Type B pancreatic cell (in vitro differentiated cells): ENCODE measurements at regions not wholly inside any gene's neighbourhood (a gene's known extent, or its start where the extent isn't known, plus 50 kb on each side); places are given as distances from the start of the nearest gene placed in this dataset.

Experiments
- DNase-seq: peaks from one replicate; pipeline ENCODE4 v3.0.0; 2021; ENCODE audit warnings: mixed read lengths; ENCODE audit not compliant: unreplicated experiment; ENCODE audit errors: extremely low spot score
- H3K27ac Mint-ChIP-seq: 2 replicates; pipeline ENCODE4 v1.8.0; 2021; ENCODE audit warnings: mild to moderate bottlenecking, mixed read lengths
- H3K27me3 Mint-ChIP-seq: 2 replicates; pipeline ENCODE4 v1.8.0; 2021; ENCODE audit warnings: mixed read lengths
- H3K36me3 Mint-ChIP-seq: 2 replicates; pipeline ENCODE4 v1.8.0; 2021; ENCODE audit warnings: mixed read lengths
- H3K4me1 Mint-ChIP-seq: one replicate; pipeline ENCODE4 v1.8.0; 2021; ENCODE audit warnings: mixed read lengths; ENCODE audit not compliant: unreplicated experiment
- H3K4me3 Mint-ChIP-seq: 2 replicates; pipeline ENCODE4 v1.8.0; 2021; ENCODE audit warnings: mild to moderate bottlenecking, mixed read lengths
- H3K9me3 Mint-ChIP-seq: 2 replicates; pipeline ENCODE4 v1.8.0; 2021; ENCODE audit warnings: mixed read lengths
- TF ChIP-seq, protein P1 (sequence below): fragments of 200-600 bp; sonication (generic); conservative IDR thresholded peaks from 2 replicates; pipeline ENCODE4 v1.5.0; 2021; ENCODE audit warnings: antibody characterized with exemption, mild to moderate bottlenecking

DNA sequence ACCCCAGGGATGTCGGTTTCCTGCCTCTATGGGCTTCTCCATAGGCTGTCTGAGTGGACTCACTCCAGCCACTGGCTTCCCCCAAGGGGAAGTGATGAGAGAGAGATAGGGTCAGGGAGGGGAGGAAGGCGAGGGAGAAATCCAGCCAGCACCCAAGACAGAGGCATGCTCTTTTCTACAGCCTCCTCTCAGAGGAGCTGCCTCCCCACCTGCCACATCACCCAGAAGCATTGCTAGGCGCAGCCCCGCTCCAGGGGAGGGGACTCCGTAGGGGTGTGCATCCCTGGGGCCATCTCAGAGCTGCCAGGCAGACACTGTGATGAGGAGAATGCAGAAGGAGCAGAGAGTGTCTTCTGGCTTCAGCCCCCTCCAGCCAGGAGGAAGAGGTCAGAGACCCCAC is 109.5 kb upstream of the NKX1-1 start:
- no peak for DNase-seq
- TF ChIP-seq, protein P1, sequence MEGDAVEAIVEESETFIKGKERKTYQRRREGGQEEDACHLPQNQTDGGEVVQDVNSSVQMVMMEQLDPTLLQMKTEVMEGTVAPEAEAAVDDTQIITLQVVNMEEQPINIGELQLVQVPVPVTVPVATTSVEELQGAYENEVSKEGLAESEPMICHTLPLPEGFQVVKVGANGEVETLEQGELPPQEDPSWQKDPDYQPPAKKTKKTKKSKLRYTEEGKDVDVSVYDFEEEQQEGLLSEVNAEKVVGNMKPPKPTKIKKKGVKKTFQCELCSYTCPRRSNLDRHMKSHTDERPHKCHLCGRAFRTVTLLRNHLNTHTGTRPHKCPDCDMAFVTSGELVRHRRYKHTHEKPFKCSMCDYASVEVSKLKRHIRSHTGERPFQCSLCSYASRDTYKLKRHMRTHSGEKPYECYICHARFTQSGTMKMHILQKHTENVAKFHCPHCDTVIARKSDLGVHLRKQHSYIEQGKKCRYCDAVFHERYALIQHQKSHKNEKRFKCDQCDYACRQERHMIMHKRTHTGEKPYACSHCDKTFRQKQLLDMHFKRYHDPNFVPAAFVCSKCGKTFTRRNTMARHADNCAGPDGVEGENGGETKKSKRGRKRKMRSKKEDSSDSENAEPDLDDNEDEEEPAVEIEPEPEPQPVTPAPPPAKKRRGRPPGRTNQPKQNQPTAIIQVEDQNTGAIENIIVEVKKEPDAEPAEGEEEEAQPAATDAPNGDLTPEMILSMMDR, result no peak
- Mint-ChIP-seq H3K9me3 (no peaks in the 10 kb centered on the region), H3K36me3 (no peaks in the 10 kb centered on the region), H3K4me1 (no peaks in the 10 kb centered on the region), H3K27me3 (peaks cover 12% of the 10 kb centered on the region), H3K4me3 (no peak overlapping the region), H3K27ac (no peak overlapping the region)

DNA sequence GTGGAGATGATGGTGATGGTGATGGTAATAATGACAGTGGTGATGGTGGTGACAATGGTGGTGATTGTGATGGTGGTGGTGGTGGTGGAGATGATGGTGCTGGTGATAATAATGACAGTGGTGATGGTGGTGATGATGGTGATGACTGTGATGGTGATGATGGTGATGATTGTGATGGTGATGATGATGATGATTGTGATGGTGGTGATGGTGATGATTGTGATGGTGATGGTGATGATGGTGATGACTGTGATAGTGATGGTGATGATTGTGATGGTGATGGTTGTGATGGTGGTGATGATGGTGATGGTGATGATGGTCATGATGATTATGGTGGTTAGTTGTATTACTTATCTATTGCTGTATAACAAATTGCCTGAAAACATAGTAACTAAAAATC is 108.9 kb upstream of the NKX1-1 start:
- Mint-ChIP-seq H3K27ac (no peak overlapping the region), H3K36me3 (no peaks in the 10 kb centered on the region), H3K9me3 (no peaks in the 10 kb centered on the region), H3K4me3 (no peak overlapping the region), H3K4me1 (peaks cover under 1% of the 10 kb centered on the region), H3K27me3 (peaks cover 17% of the 10 kb centered on the region)
- TF ChIP-seq, protein P1, result no peak
- no peak for DNase-seq

DNA sequence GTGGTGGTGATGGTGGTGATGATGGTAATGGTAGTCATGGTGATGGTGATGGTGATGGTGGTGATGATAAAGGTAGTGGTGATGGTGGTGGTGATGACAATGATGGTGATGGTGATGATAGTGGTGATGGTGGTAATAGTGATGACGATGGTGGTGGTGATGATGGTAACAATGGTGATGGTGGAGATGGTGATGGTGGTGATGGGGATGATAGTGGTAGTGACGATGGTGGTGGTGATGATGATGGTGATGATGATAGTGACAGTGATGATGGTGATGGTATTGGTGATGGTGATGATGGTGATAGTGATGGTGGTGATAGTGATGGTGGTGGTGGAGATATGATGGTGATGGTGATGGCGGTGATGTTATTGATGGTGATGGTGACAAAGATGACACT is 108.4 kb upstream of the NKX1-1 start:
- no peak for DNase-seq
- H3K27ac Mint-ChIP-seq, result no peak overlapping the region
- H3K9me3 Mint-ChIP-seq, result no peaks in the 10 kb centered on the region
- TF ChIP-seq, protein P1, result no peak
- no peak overlapping the region for H3K4me3 Mint-ChIP-seq
- peaks cover 20% of the 10 kb centered on the region for H3K27me3 Mint-ChIP-seq
- no peaks in the 10 kb centered on the region for H3K36me3 Mint-ChIP-seq
- peaks cover 5% of the 10 kb centered on the region for H3K4me1 Mint-ChIP-seq

DNA sequence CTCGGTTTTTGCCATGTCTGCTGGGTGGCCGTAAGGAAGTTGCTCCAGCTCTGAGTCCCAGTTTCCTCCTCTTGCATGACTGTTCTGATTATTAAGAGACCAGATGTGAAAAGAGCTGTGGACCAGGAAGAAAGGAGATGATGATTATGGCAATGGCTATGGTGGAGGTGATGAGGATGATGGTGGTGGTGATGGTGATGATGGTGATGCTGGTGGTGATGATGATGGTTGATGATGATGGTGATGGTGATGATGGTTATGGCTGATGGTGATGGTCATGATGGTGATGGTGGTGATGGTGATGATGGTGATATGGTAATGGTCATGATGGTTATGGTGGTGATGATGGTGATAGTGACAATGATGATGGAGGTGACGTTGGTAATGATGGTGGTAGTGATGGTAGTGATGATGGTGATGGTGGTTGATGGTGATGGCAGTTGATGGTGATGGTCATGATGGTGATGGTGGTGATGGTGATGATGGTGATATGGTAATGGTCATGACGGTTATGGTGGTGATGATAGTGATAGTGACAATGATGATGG is 107.8 kb upstream of the NKX1-1 start:
- H3K4me1 Mint-ChIP-seq, result peaks cover 5% of the 10 kb centered on the region
- H3K4me3 Mint-ChIP-seq, result no peak overlapping the region
- no peak overlapping the region for H3K27ac Mint-ChIP-seq
- H3K27me3 Mint-ChIP-seq, result peaks cover 19% of the 10 kb centered on the region
- H3K36me3 Mint-ChIP-seq, result no peaks in the 10 kb centered on the region
- TF ChIP-seq, protein P1, result no peak
- H3K9me3 Mint-ChIP-seq, result no peaks in the 10 kb centered on the region
- DNase-seq, result no peak

DNA sequence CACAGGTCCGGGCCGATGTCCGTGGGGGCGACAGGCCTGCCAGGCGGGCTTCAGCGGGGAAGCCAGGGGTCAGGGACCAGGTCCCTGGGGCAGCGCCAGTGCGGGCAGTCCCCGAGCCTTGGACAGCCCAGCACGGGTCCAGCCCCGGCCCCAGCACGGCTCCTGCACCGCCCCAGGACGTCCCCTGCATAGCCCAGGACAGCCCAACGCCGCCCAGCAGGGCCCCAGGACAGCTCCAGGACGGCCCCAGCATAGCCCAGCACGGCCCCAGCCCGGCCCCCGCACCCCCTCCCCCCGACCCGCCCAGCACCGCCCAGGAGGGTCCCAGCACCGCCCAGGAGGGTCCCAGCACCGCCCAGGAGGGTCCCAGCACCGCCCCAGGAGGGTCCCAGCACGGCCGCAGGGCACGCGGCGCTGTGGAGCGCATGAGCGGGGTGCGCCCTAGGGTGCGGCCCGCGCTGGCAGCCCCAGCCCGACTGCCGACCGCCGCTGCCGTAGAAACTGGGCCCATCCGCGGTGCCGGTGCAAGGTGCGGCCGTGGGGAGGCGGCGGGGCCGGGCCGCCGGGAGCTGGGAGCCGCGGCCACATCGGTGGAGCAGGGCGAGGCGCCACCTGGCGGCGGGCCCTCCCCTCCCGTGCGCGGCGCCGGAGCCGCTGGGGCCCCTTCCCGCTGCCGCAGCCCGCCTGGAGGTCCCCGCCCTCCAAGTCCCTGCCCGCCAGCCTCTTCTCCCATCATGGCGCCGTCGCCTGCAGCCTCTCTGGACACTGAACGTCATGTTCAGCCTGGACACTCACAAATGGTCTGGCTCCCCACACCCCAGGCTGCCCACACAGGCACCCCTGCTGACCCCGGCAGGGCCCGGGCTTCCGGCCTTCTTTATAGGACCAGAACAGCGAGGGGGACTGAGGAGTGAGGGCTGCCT is 106.8 kb upstream of the NKX1-1 start:
- Mint-ChIP-seq H3K4me3 (no peak overlapping the region), H3K27me3 (peaks cover 23% of the 10 kb centered on the region), H3K4me1 (peaks cover 5% of the 10 kb centered on the region), H3K27ac (no peak overlapping the region), H3K9me3 (no peaks in the 10 kb centered on the region), H3K36me3 (no peaks in the 10 kb centered on the region)
- TF ChIP-seq, protein P1, result peak; percentile 86
- no peak for DNase-seq
